ENCODE measurements at regions not wholly inside any gene's neighbourhood (a gene's known extent, or its start where the extent isn't known, plus 50 kb on each side); places are given as distances from the start of the nearest gene placed in this dataset.
"Not testable (repeated sequence)": the region's sequence is repeated elsewhere in the genome, so short reads cannot be mapped to it uniquely, and the experiment has no call there.

GRCh38 chr10:36050763-36051499 lies 408.8 kb upstream of the FZD8 start:
- no peak for DNase-seq (ENCODE audit: low spot score)

DNA sequence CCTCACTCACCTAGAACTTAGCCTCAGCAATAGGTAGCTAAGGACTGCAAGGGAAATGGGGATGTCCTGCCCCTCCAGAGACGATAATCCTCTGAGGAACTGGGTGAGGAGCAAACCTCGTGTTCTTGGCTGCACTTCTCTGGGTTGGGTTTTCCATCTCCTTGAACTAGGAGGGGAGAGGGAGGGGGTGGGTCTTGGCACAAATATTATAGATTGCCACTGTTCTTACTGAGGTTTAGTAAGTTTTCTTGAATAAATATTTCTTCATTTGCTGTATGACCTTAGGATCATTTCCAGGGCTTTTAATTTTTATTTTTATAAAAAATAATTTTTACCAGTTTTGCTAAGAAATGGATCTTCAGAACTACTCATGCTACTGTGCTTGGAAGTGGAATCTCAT lies 406.7 kb upstream of the FZD8 start:
- DNase-seq (ENCODE audit: low spot score) = no peak

GRCh38 chr10:36048236-36048635 lies 406.1 kb upstream of the FZD8 start:
- DNase-seq (ENCODE audit: low spot score) = no peak

- no peak for DNase-seq (ENCODE audit: low spot score)
These were observed 400.0 kb upstream of the FZD8 start for GRCh38 chr10:36042135-36042534.

GRCh38 chr10:36038316-36038955 lies 396.3 kb upstream of the FZD8 start:
- no peak for DNase-seq (ENCODE audit: low spot score)

DNA sequence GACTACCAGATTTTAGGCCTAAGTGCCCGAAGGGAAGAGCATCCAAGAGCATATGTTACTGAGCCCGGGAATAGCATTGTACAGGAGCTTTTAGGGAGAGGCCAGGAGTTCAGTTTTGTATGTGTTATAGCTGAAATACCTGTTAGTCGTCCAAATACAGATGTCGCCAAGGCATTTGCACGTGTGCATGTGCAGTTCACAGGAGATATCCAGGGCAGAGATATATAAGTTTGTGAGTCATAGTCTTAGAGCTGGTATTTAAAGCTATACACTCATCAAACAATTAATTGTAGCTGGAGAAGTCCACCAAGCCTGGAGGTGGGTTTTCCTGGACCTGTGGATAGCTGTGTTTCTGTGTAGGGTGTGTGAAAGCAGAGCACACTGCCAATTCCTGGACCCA lies 394.0 kb upstream of the FZD8 start:
- no peak for DNase-seq (ENCODE audit: low spot score)

- no peak for DNase-seq (ENCODE audit: low spot score)
These were observed 391.7 kb upstream of the FZD8 start for GRCh38 chr10:36033808-36034207.

DNA sequence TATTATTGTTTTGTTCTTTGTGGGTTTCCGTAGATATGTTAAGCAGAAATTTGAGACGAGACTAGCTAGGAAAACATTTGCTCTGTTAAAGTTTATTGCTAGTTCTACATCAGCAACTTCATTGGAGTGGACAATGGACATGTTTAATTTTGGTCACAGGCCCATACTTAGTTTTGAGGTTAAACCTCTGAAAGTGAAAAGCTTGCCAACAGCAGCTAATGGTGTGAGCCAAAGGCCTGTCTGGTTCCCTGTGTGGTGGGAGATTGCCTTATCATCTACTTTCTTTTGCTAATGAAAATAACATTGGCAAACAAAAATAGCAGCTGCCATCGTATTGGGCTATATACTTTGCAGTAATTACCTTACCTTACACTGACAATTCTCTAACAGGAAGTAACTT lies 388.4 kb upstream of the FZD8 start:
- DNase-seq (ENCODE audit: low spot score) = no peak

DNA sequence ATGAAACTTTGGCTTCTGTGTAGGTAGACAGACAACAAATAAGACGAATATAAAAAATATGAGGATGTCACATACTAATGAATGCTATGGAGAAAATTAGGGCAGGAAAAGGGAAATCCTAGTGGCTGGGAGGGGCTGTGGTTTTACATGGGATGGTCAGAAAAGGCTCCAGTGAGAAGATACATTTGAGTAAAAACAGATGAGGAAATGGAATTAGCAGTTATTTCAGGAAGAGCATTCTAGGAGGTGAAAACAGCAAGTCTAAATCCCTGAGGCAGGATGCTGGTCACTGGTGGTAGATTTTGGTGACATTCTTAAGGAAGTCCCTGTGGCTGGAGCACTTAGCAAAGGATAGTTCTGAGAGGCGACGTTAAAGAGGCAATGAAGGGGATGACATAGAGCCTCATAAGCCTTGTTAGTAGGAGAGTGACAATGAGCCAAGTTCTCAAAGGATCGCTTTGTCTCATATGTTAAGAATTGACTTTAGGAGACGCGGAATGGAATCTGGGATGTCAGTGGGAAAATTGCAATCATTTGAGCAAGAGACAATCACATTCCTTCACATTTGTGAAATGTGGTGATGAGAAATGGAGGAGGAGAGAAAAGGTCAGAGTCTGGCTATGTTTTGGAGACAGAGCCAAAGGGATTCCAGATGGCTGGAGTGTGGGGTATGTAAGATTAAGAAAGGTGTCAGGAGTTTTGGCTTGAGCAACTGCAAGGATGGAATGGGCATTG lies 384.7 kb upstream of the FZD8 start:
- no peak for DNase-seq (ENCODE audit: low spot score)

DNA sequence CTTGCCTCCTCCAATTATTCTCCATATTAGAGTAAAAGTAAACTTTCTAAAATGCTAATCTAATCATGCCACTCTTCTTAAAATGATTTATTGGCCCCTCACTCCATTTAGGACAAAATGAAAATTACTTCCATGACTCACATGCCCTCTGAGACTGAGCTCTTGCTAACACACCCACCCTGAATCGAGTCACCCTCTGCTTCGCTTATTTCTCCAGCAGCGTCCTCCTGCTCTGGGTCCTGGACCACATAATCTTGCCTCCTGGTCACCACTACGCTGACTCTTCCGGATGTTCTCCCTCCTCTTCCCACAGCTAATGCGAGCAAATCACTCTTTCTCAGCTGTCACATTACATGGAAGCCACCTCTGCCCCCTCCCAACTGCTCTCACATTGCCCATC lies 384.0 kb upstream of the FZD8 start:
- DNase-seq (ENCODE audit: low spot score) = no peak

GRCh38 chr10:36023939-36024338 lies 381.8 kb upstream of the FZD8 start:
- peak; percentile 70 for DNase-seq (ENCODE audit: low spot score)

DNA sequence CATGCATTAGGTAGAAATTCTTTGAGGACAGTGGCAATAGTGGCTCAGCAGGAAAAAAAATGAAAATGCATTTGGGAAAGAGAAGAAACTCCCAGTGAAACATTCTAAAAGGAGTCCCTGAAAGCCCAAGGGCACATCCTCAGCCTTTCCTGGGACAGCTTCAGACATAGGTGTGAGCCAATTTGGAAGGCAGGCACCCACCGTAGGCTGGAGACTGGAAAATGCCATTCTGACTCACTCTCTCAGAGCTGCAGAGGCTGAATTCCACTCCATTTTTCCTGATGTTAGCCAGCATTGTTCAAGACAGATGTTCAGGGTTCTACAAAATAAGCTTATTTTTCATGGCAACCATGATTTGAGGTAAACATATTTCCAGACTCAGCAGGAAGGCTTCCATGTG lies 379.0 kb upstream of the FZD8 start:
- DNase-seq (ENCODE audit: low spot score) = no peak

DNA sequence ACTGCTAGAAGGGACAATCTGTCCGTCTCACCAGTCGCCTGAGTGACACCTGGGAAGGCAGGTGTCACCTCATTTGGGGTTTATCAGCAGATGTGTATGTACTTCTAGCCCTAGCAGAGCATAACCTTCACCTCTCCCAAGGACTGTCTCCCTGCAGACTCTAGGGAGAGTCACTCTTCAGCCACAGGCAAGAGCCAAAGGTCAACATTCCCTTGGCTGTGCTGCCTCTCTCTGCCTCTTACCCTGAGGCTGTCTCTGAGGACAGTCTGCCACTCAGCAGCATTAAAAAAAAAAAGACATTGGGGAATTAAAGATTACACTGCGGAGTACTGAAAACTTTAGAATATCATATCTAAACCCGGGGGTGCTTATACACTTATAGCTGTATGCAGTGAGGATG lies 377.7 kb upstream of the FZD8 start:
- no peak for DNase-seq (ENCODE audit: low spot score)

DNA sequence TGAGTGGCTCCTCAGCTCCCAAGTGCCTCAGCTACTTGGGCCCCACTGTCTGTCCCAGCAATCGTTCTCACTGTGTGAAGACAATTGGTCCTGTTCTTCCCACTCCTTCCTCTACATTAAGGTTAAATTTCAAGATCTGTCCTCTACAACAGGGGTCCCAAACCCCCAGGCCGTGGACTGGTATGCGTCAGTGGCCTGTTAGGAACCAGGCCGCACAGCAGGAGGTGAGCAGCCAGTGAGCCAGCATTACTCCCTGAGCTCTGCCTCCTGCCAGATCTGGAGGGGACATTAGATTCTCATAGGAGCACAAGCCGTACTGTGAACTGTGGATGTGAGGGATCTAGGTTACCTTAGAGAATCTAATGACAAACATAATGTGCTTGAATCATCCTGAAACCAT lies 376.9 kb upstream of the FZD8 start:
- no peak for DNase-seq (ENCODE audit: low spot score)

DNA sequence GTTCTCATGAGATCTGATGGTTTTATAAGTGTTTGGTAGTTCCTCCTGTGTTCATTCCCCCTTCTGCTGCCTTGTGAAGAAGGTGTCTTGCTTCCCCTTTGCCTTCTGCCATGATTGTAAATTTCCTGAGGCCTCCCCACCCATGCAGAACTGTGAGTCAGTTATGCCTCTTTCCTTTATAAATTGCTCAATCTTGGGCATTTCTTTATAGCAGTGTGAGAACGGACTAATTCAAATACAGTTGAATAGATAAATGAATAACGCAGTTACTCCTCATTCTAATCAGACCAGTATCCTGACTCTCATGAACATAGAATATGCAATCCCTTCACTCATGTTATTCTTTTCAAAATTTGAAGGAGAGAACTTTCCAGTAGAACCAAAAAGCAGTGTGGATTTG lies 375.0 kb upstream of the FZD8 start:
- DNase-seq (ENCODE audit: low spot score) = no peak

- DNase-seq (ENCODE audit: low spot score) = no peak
These were observed 365.3 kb upstream of the FZD8 start for GRCh38 chr10:36007369-36007768.

DNA sequence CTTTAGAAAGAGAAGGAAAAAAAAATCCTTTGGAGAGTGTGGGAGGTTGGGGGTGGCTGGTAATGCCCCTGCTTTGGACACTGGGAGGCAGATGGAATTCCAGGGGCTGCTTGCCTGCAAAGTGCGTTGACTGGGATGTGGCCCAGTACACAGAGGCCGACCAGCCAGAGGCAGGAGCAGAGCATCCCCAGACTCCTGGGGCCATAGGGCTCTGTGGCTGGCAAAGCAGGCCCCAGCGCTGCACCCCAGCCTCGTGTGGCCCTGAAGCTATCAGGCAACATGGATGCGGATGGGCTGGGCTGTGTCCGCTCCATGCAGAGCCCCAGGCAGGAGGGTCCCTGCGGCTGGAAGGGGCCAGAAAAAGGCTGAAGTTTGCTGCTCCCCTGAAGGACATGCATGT lies 361.6 kb upstream of the FZD8 start:
- DNase-seq (ENCODE audit: low spot score) = no peak

DNA sequence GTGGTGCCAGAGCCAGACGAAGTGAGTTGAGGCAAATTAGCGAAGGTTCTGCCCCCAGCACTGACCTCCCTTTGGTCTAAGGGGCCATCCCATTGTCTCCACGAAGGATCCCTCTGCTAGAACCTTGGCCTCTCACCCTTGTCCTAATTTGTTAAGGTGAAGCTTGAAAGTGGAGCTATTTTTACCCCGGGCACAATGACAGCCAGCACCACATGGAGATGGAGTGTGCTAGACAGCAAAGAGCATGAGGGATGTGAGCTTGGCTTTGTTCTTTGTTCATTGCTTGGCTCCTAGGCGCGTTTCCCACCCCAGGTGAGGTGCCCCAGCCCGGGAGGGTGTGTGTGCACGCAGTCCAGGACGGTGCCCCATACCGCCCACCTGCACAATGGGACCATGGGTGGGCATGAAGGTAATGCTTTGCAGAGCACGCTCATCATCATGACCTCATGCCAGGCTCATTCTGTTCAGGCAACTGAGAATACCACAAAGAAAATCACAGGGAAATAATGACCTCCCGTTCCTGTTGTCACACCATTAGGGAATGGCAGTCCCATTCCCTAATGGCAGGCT lies 361.0 kb upstream of the FZD8 start:
- no peak for DNase-seq (ENCODE audit: low spot score)

GRCh38 chr10:36002445-36002844 lies 360.3 kb upstream of the FZD8 start:
- DNase-seq (ENCODE audit: low spot score) = no peak

DNA sequence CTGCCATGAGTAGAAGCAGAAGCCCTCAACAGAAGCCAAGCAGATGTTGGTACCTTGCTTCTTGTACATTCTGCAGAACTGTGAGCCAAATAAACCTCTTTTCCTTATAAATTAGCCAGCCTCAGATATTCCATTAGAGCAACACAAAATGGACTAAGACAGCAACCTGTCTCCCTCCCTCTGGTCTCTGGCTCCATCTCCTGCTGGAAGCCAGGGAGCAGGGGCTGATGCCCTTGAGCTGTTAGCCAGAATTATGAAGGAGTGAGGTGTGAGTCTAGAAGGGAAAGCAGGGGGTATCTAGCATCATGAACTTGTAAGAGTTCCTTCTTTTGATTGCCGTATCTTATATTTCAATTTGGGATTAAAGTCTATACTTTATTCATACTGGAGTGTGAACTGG lies 358.7 kb upstream of the FZD8 start:
- not testable (repeated sequence) for DNase-seq (ENCODE audit: low spot score)

DNA sequence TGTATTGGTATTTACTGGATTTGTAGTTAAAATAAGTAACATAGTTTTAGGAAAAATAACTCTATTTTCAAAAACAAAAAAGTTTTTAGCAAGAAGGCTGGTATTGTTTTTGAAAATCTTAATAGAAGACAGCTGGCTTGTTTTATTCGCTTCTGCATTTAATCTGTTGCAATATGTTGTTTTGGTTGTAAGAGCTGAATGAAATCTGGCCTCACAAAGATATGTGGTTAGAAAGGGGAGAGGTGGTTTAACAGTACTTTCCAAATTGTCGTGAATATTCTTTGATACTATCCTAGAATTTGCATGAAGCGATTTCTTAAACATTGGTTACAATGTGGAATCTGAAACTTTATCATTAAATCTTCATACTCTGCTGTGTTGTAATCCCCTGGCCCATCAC lies 355.9 kb upstream of the FZD8 start:
- peak; percentile 52 for DNase-seq (ENCODE audit: low spot score)

GRCh38 chr10:35995485-35995884 lies 353.4 kb upstream of the FZD8 start:
- no peak for DNase-seq (ENCODE audit: low spot score)
